AG09319 (cell line): ENCODE measurements at regions not wholly inside any gene's neighbourhood (a gene's known extent, or its start where the extent isn't known, plus 50 kb on each side); places are given as distances from the start of the nearest gene placed in this dataset.

ENCODE experiments used
- DNase-seq: peaks from one replicate; pipeline ENCODE4 v3.0.0-alpha.2; 2010; ENCODE audit warnings: low read depth; ENCODE audit errors: extremely low read depth
- TF ChIP-seq, protein P1 (sequence below): IDR thresholded peaks from 2 replicates; pipeline ENCODE4 v1.5.1; 2011; ENCODE audit warnings: low read depth, mild to moderate bottlenecking, inconsistent platforms, low read length, moderate library complexity

- TF ChIP-seq, protein P1, sequence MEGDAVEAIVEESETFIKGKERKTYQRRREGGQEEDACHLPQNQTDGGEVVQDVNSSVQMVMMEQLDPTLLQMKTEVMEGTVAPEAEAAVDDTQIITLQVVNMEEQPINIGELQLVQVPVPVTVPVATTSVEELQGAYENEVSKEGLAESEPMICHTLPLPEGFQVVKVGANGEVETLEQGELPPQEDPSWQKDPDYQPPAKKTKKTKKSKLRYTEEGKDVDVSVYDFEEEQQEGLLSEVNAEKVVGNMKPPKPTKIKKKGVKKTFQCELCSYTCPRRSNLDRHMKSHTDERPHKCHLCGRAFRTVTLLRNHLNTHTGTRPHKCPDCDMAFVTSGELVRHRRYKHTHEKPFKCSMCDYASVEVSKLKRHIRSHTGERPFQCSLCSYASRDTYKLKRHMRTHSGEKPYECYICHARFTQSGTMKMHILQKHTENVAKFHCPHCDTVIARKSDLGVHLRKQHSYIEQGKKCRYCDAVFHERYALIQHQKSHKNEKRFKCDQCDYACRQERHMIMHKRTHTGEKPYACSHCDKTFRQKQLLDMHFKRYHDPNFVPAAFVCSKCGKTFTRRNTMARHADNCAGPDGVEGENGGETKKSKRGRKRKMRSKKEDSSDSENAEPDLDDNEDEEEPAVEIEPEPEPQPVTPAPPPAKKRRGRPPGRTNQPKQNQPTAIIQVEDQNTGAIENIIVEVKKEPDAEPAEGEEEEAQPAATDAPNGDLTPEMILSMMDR = no peak
- no peak for DNase-seq
Observed at GRCh38 chr1:229085291-229085690, 185.6 kb upstream of the RAB4A start.

GRCh38 chr1:229086091-229086490 lies 184.8 kb upstream of the RAB4A start:
- DNase-seq = no peak
- TF ChIP-seq, protein P1 = no peak

GRCh38 chr1:229086686-229087085 lies 184.2 kb upstream of the RAB4A start:
- DNase-seq = no peak
- TF ChIP-seq, protein P1 = no peak

DNA sequence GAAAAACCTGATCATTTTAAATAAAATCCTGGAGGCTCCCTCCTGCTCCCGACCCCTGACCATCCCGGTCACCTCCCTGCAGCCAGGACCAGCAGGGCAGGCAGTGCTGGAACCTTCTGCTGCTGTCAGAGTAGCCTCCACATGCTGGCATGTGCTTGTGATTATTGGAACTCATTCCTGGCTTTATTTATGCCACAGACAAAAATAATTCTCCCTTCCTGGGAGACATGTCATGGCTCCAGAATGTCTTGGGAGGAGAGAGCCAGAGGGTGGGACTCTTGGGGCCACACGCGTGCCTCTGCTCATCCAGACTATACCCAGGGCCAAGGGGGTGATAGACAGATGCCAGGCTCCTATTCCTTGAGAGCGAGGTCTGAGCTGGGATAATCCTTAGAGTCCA lies 183.6 kb upstream of the RAB4A start:
- TF ChIP-seq, protein P1 = no peak
- DNase-seq = no peak

- TF ChIP-seq, protein P1 = no peak
- no peak for DNase-seq
Observed at GRCh38 chr1:229087906-229088305, 183.0 kb upstream of the RAB4A start.

GRCh38 chr1:229088711-229089110 lies 182.2 kb upstream of the RAB4A start:
- TF ChIP-seq, protein P1 = no peak
- no peak for DNase-seq

DNA sequence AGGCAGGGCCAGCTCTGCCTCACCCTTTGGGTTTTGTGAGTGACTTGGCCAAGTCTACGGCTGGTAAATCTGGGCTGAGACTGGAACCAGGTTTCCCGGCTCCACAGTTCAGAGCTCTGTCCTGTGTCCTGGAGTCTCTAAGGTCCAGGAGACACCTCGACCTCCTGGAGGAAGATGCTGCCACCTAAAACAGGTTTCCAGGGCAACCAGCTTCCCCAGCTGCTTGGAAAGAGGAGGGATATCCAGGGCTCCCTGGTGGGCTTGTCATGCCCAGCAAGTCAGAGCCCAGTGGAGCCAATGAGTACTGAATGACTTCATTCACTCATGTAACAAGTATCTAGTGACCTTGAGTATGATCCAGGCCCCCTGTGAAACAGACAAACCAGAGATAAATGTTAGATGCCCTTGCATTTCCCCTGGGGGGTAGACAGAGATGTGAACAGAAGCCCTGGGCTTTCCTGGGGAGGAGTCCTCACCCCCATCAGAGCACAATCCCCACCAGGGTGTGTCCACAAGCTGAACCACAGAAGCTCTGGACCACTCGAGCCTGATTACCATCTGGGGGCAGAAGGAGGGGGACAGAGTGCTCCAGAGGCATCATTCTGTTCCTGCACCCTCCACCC lies 181.2 kb upstream of the RAB4A start:
- TF ChIP-seq, protein P1 = no peak
- DNase-seq = no peak
